Panc1 (cell line): ENCODE measurements at regions not wholly inside any gene's neighbourhood (a gene's known extent, or its start where the extent isn't known, plus 50 kb on each side); places are given as distances from the start of the nearest gene placed in this dataset.

Experiments used
- POLR2AphosphoS5 ChIP-seq: IDR thresholded peaks from 2 replicates; pipeline ENCODE4 v1.6.1; 2012; ENCODE audit warnings: mild to moderate bottlenecking, low read depth, low read length, moderate library complexity
- SIN3A ChIP-seq: IDR thresholded peaks from 2 replicates; pipeline ENCODE4 v1.6.1; 2012; ENCODE audit warnings: low read depth, mild to moderate bottlenecking, low read length, moderate library complexity, borderline replicate concordance; ENCODE audit not compliant: insufficient read depth
- TF ChIP-seq, protein P1 (sequence below): fragments of 450-650 bp; IDR thresholded peaks from 2 replicates; pipeline ENCODE4 v1.5.1; 2017; ENCODE audit warnings: mild to moderate bottlenecking

DNA sequence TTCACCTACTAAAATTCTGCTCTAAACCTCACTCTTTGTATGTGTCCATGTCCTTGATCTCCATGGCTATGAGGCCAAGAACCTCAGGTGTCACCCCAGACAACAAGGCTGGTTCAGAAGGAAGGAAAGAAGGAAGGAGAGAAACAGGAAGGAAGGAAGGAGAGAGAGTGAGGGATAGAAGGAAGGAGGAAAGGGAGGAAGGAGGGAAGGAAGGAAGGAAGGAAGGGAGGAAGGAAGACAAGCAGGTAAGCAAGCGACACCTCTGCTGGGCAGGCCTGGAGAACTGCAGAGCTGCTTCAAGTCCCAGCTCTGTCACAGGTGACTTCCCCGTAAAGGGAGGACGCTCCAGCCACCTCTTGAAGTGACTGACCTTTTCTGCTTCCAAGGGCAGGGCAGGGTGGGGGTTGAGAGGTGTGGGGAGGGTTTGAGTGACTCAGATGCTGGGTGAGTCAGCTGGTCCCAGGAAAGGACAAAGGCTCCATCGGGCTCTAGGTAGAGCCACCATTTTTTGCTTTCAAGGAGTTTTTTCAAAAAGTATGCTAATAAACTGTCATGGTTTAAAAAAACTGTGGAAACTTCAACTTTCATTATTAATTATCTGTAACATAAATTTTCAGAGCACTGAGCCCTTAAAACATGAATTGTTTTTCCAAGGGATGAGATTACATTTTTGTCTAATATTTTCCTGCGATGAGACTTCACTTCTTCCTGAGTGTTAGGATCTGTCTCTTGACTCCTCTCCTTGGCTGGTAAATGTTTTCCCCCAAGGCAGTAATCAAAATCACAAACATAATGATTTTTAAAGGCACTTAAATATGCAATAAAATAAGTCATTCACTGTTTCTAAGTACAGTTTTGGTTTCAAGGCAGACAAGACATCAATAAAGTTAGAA lies 90.1 kb upstream of the L3MBTL4 start:
- TF ChIP-seq, protein P1, sequence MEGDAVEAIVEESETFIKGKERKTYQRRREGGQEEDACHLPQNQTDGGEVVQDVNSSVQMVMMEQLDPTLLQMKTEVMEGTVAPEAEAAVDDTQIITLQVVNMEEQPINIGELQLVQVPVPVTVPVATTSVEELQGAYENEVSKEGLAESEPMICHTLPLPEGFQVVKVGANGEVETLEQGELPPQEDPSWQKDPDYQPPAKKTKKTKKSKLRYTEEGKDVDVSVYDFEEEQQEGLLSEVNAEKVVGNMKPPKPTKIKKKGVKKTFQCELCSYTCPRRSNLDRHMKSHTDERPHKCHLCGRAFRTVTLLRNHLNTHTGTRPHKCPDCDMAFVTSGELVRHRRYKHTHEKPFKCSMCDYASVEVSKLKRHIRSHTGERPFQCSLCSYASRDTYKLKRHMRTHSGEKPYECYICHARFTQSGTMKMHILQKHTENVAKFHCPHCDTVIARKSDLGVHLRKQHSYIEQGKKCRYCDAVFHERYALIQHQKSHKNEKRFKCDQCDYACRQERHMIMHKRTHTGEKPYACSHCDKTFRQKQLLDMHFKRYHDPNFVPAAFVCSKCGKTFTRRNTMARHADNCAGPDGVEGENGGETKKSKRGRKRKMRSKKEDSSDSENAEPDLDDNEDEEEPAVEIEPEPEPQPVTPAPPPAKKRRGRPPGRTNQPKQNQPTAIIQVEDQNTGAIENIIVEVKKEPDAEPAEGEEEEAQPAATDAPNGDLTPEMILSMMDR: no peak
- no peak for TF ChIP-seq POLR2AphosphoS5
- TF ChIP-seq SIN3A: no peak
